ENCODE measurements at regions not wholly inside any gene's neighbourhood (a gene's known extent, or its start where the extent isn't known, plus 50 kb on each side); places are given as distances from the start of the nearest gene placed in this dataset.

DNA sequence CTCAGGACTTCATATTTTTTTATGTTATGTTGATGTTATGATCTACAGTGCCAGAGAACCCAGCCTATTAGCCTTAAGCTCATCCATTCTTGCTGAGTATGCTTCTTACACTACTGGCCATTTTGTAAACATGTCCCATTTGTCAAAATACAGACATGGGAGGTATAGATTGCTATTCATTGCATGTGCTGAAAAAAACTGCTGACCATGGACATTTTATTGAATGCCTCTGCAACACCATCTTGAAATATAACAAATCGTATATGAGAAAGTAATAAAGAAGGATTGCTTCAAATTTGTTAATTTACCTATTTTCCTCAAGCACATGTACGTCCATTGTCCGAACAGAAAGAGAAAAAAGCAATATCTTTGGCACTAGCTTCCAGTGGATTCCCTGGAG lies 91.5 kb upstream of the FAM47A start:
- no peak overlapping the region for H2AFZ ChIP-seq (ENCODE audit: low read depth, low read length)
- no TSS peak for BruUV-seq (replicated peaks)
- H3K79me2 ChIP-seq (ENCODE audit: control insufficient read depth, insufficient read depth, low read length), result no peaks in the 10 kb centered on the region
- H3K9ac ChIP-seq (replicated peaks; ENCODE audit: extremely low read depth, insufficient read depth, low read length), result no peak overlapping the region
- intact Hi-C loops (cut with micrococcal nuclease), result no loop called here
- H3K4me2 ChIP-seq (ENCODE audit: insufficient read depth, low read length), result no peak overlapping the region
- no peaks in the 10 kb centered on the region for H3K9me3 ChIP-seq (replicated peaks; ENCODE audit: control insufficient read depth, insufficient read depth, low read length)
- no peaks in the 10 kb centered on the region for H4K20me1 ChIP-seq (replicated peaks; ENCODE audit: control insufficient read depth, extremely low read depth, insufficient read depth, low read length)
- DNase-seq (ENCODE audit: low read depth, low spot score) (no peak), FAIRE-seq (no peak)
- no peaks in the 10 kb centered on the region for H3K9me1 ChIP-seq (replicated peaks; ENCODE audit: control insufficient read depth, extremely low read depth, insufficient read depth, low read length)
- H3K27ac ChIP-seq (ENCODE audit: insufficient read depth, low read depth, low read length), result no peak overlapping the region
- no peaks in the 10 kb centered on the region for H3K4me1 ChIP-seq (ENCODE audit: control insufficient read depth, extremely low read depth, insufficient read depth, low read length)
- POLR2A ChIA-PET, result no interaction called here
- CTCF ChIA-PET, result no interaction called here
- TF ChIP-seq, protein P1, sequence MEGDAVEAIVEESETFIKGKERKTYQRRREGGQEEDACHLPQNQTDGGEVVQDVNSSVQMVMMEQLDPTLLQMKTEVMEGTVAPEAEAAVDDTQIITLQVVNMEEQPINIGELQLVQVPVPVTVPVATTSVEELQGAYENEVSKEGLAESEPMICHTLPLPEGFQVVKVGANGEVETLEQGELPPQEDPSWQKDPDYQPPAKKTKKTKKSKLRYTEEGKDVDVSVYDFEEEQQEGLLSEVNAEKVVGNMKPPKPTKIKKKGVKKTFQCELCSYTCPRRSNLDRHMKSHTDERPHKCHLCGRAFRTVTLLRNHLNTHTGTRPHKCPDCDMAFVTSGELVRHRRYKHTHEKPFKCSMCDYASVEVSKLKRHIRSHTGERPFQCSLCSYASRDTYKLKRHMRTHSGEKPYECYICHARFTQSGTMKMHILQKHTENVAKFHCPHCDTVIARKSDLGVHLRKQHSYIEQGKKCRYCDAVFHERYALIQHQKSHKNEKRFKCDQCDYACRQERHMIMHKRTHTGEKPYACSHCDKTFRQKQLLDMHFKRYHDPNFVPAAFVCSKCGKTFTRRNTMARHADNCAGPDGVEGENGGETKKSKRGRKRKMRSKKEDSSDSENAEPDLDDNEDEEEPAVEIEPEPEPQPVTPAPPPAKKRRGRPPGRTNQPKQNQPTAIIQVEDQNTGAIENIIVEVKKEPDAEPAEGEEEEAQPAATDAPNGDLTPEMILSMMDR (IDR thresholded peaks at IDR 0.05; ENCODE audit: extremely low read depth in 1 of 2, insufficient read depth in 1 of 2, low read depth in 1 of 2, low read length in 2 of 2), result no peak
- TF ChIP-seq GATA2 (IDR thresholded peaks at IDR 0.05; ENCODE audit: insufficient read depth, insufficient read length, low read depth, low read length) (no peak), JUN (IDR thresholded peaks at IDR 0.05; ENCODE audit: borderline replicate concordance, insufficient read depth, insufficient read length, low read depth) (no peak), FOS (IDR thresholded peaks at IDR 0.05; ENCODE audit: borderline replicate concordance, insufficient read depth, low read length) (no peak)
- H3K27me3 ChIP-seq (ENCODE audit: control insufficient read depth in 2 of 2, insufficient read depth in 2 of 2, low read length in 2 of 2), result no peaks in the 10 kb centered on the region
- no peaks in the 10 kb centered on the region for H3K36me3 ChIP-seq (ENCODE audit: control insufficient read depth in 2 of 2, extremely low read depth in 1 of 2, insufficient read depth in 2 of 2, low read length in 2 of 2)
- dilution Hi-C loops (cut with MboI; ENCODE audit: extremely low pct_ligation_motif_present, low sequenced_read_pairs), result no loop called here
- no peak overlapping the region for H3K4me3 ChIP-seq (replicated peaks in 1 of 3; ENCODE audit: insufficient read depth in 1 of 3, low read depth in 1 of 3, low read length in 3 of 3)

DNA sequence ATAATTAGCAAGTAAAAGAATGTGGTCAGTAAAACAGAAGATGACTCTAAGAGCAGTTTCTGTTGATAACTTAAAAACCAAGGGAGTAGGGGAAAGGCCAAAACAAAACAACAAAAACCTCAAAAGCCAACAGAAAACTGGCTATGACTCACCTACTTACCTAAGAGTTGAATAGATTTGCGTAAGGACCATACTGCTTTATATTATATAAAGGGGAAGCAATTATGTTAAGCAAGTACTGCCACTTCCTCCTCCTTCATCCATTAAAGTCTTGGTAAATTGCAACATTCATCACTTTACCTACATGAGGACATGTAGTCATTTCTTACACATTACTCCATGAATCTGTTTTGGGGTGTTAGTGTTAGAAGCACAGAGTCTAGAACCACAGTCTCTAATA lies 85.9 kb upstream of the FAM47A start:
- CTCF ChIA-PET, result no interaction called here
- dilution Hi-C loops (cut with MboI; ENCODE audit: extremely low pct_ligation_motif_present, low sequenced_read_pairs), result no loop called here
- POLR2A ChIA-PET, result no interaction called here

More for the DNA sequence above, 85.9 kb upstream of the FAM47A start:
- Histone ChIP-seq H4K20me1 (replicated peaks; ENCODE audit: control insufficient read depth, extremely low read depth, insufficient read depth, low read length) (no peaks in the 10 kb centered on the region), H3K9me3 (replicated peaks; ENCODE audit: control insufficient read depth, insufficient read depth, low read length) (no peaks in the 10 kb centered on the region), H3K36me3 (ENCODE audit: control insufficient read depth in 2 of 2, extremely low read depth in 1 of 2, insufficient read depth in 2 of 2, low read length in 2 of 2) (no peaks in the 10 kb centered on the region), H3K27me3 (ENCODE audit: control insufficient read depth in 2 of 2, insufficient read depth in 2 of 2, low read length in 2 of 2) (no peaks in the 10 kb centered on the region), H3K9me1 (replicated peaks; ENCODE audit: control insufficient read depth, extremely low read depth, insufficient read depth, low read length) (no peaks in the 10 kb centered on the region), H2AFZ (ENCODE audit: low read depth, low read length) (no peak overlapping the region), H3K4me3 (replicated peaks in 1 of 3; ENCODE audit: insufficient read depth in 1 of 3, low read depth in 1 of 3, low read length in 3 of 3) (no peak overlapping the region), H3K27ac (ENCODE audit: insufficient read depth, low read depth, low read length) (no peak overlapping the region), H3K79me2 (ENCODE audit: control insufficient read depth, insufficient read depth, low read length) (no peaks in the 10 kb centered on the region), H3K4me2 (ENCODE audit: insufficient read depth, low read length) (no peak overlapping the region), H3K4me1 (ENCODE audit: control insufficient read depth, extremely low read depth, insufficient read depth, low read length) (no peaks in the 10 kb centered on the region), H3K9ac (replicated peaks; ENCODE audit: extremely low read depth, insufficient read depth, low read length) (no peak overlapping the region)
- TF ChIP-seq EZH2 (IDR thresholded peaks at IDR 0.05; ENCODE audit: borderline replicate concordance, low read depth, low read length, severe bottlenecking), result no peak
- no peak for TF ChIP-seq POLR2AphosphoS5 (IDR thresholded peaks at IDR 0.05; ENCODE audit: insufficient read depth, low read depth, low read length)
- TF ChIP-seq JUN (IDR thresholded peaks at IDR 0.05; ENCODE audit: borderline replicate concordance, insufficient read depth, insufficient read length, low read depth), result no peak
- TF ChIP-seq POLR2A (IDR thresholded peaks at IDR 0.05; ENCODE audit: low read depth, low read length), result no peak
- no peak for TF ChIP-seq MYC (IDR thresholded peaks at IDR 0.05; ENCODE audit: low read depth, low read length)
- TF ChIP-seq, protein P2, sequence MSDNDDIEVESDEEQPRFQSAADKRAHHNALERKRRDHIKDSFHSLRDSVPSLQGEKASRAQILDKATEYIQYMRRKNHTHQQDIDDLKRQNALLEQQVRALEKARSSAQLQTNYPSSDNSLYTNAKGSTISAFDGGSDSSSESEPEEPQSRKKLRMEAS (IDR thresholded peaks at IDR 0.05; ENCODE audit: insufficient read depth, insufficient read length), result no peak
- no peak for TF ChIP-seq GATA2 (IDR thresholded peaks at IDR 0.05; ENCODE audit: insufficient read depth, insufficient read length, low read depth, low read length)
- no TSS peak for BruUV-seq (replicated peaks)
- DNase-seq (ENCODE audit: low read depth, low spot score) (no peak), FAIRE-seq (no peak)
- intact Hi-C loops (cut with micrococcal nuclease), result no loop called here

Data from endothelial cell of umbilical vein (primary cell).